DND-41 (cell line): ENCODE measurements at regions not wholly inside any gene's neighbourhood (a gene's known extent, or its start where the extent isn't known, plus 50 kb on each side); places are given as distances from the start of the nearest gene placed in this dataset.

ENCODE experiments used
- CTCF ChIP-seq: IDR thresholded peaks from 2 replicates; pipeline ENCODE4 v1.5.1; 2012; ENCODE audit warnings: borderline replicate concordance, low read length, moderate library complexity, mild to moderate bottlenecking; ENCODE audit not compliant: poor library complexity, severe bottlenecking; ENCODE audit errors: extremely low read depth
- EZH2 ChIP-seq: IDR thresholded peaks from 3 replicates; pipeline ENCODE4 v1.6.1; 2012; ENCODE audit warnings: borderline replicate concordance, low read depth, mild to moderate bottlenecking, moderate library complexity, low read length, inconsistent platforms; ENCODE audit not compliant: severe bottlenecking

GRCh38 chr2:16737812-16738211 lies 72.2 kb upstream of the CYRIA start:
- TF ChIP-seq CTCF (no peak), EZH2 (no peak)
